ENCODE measurements at regions not wholly inside any gene's neighbourhood (a gene's known extent, or its start where the extent isn't known, plus 50 kb on each side); places are given as distances from the start of the nearest gene placed in this dataset.

GRCh38 chr13:81927347-81927746, 1586.4 kb upstream of the SPRY2 start:
- no peaks in the 10 kb centered on the region for H3K9me3 Mint-ChIP-seq

GRCh38 chr13:81917810-81918209, 1576.9 kb upstream of the SPRY2 start:
- Mint-ChIP-seq H3K27ac (no peak overlapping the region), H3K36me3 (no peaks in the 10 kb centered on the region), H3K4me1 (no peaks in the 10 kb centered on the region), H3K9me3 (peaks cover 0 to 5% (median 3%) of the 10 kb centered on the region in 7 donors), H3K27me3 (ENCODE audit: low read depth in 3 of 3) (no peaks in the 10 kb centered on the region), H3K4me3 (no peak overlapping the region)
- intact Hi-C loops (cut with micrococcal nuclease) = no loop called here
- Histone ChIP-seq H4K20me1 (ENCODE audit: insufficient read depth, low read length) (no peaks in the 10 kb centered on the region), H3K4me1 (ENCODE audit: control insufficient read depth in 1 of 2, insufficient read depth in 2 of 2, low read length in 2 of 2) (no peaks in the 10 kb centered on the region), H3K9me3 (replicated peaks in 1 of 2; ENCODE audit: control insufficient read depth in 1 of 2, insufficient read depth in 1 of 2, low read length in 2 of 2) (peaks cover 0 to 4% of the 10 kb centered on the region in 2 donors), H3K27ac (ENCODE audit: low read depth in 1 of 2, low read length in 2 of 2) (no peak overlapping the region), H3K4me3 (replicated peaks in 1 of 3; ENCODE audit: low read depth in 2 of 3, low read length in 3 of 3) (no peak overlapping the region), H3K27me3 (ENCODE audit: control insufficient read depth in 2 of 2, insufficient read depth in 2 of 2, low read length in 2 of 2) (no peaks in the 10 kb centered on the region), H3K4me2 (replicated peaks; ENCODE audit: extremely low read depth, low read length, poor library complexity, severe bottlenecking) (no peak overlapping the region), H3K36me3 (replicated peaks in 1 of 2; ENCODE audit: control insufficient read depth in 1 of 2, insufficient read depth in 2 of 2, low read length in 2 of 2) (no peaks in the 10 kb centered on the region), H2AFZ (ENCODE audit: insufficient read depth, low read depth, low read length, poor library complexity, severe bottlenecking) (no peak overlapping the region), H3K79me2 (ENCODE audit: insufficient read depth, low read length) (no peaks in the 10 kb centered on the region), H3K9ac (ENCODE audit: insufficient read depth, low read length, poor library complexity, severe bottlenecking) (no peak overlapping the region)
- TF ChIP-seq CTCF (IDR thresholded peaks at IDR 0.05) = no peak
- no CpG with 5 or more reads among the region's 2 CpGs for WGBS (ENCODE audit: insufficient coverage)
- no peak for DNase-seq

More at GRCh38 chr13:81927347-81927746, 1586.4 kb upstream of the SPRY2 start:
- Mint-ChIP-seq H3K27me3 (ENCODE audit: low read depth in 3 of 3) (peaks cover 0 to 3% (median 0%) of the 10 kb centered on the region in 3 donors), H3K4me1 (no peaks in the 10 kb centered on the region), H3K4me3 (no peak overlapping the region), H3K36me3 (no peaks in the 10 kb centered on the region), H3K27ac (no peak overlapping the region)
- Histone ChIP-seq H3K4me1 (ENCODE audit: control insufficient read depth in 1 of 2, insufficient read depth in 2 of 2, low read length in 2 of 2) (no peaks in the 10 kb centered on the region), H3K27ac (ENCODE audit: low read depth in 1 of 2, low read length in 2 of 2) (no peak overlapping the region), H4K20me1 (ENCODE audit: insufficient read depth, low read length) (no peaks in the 10 kb centered on the region), H3K79me2 (ENCODE audit: insufficient read depth, low read length) (no peaks in the 10 kb centered on the region), H3K9me3 (replicated peaks in 1 of 2; ENCODE audit: control insufficient read depth in 1 of 2, insufficient read depth in 1 of 2, low read length in 2 of 2) (no peaks in the 10 kb centered on the region), H3K36me3 (replicated peaks in 1 of 2; ENCODE audit: control insufficient read depth in 1 of 2, insufficient read depth in 2 of 2, low read length in 2 of 2) (no peaks in the 10 kb centered on the region), H3K27me3 (ENCODE audit: control insufficient read depth in 2 of 2, insufficient read depth in 2 of 2, low read length in 2 of 2) (no peaks in the 10 kb centered on the region), H3K4me3 (replicated peaks in 1 of 3; ENCODE audit: low read depth in 2 of 3, low read length in 3 of 3) (no peak overlapping the region), H2AFZ (ENCODE audit: insufficient read depth, low read depth, low read length, poor library complexity, severe bottlenecking) (no peak overlapping the region), H3K9ac (ENCODE audit: insufficient read depth, low read length, poor library complexity, severe bottlenecking) (no peak overlapping the region), H3K4me2 (replicated peaks; ENCODE audit: extremely low read depth, low read length, poor library complexity, severe bottlenecking) (no peak overlapping the region)
- DNase-seq = no peak
- TF ChIP-seq CTCF (IDR thresholded peaks at IDR 0.05) = no peak
- intact Hi-C loops (cut with micrococcal nuclease) = no loop called here

All from CD14-positive monocyte (primary cell).